GM12872 (cell line): ENCODE measurements at regions not wholly inside any gene's neighbourhood (a gene's known extent, or its start where the extent isn't known, plus 50 kb on each side); places are given as distances from the start of the nearest gene placed in this dataset.

Experiments used
- TF ChIP-seq, protein P1 (sequence below): IDR thresholded peaks from 3 replicates; pipeline ENCODE4 v1.5.1; 2011; ENCODE audit warnings: low read depth, mild to moderate bottlenecking, low read length, moderate library complexity; ENCODE audit not compliant: insufficient read depth

DNA sequence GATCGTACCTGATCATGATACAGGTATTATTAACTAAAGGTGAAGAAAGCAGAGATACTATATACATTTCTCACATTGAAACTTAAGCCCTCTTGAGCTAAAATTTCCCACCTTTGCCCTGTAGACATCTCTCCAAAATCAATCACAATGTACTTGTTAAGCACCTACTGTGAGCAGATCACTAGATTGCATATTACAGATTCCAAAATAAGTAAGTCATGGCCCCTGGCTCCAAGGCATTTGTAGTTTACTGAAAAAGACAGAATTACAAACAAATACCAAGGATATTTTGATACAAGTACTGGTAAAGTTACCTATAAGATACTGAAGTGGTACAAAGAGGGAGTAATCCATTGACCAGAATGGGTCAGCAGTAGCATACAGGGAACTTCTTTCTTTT lies 455.3 kb downstream of the STK39 start:
- TF ChIP-seq, protein P1, sequence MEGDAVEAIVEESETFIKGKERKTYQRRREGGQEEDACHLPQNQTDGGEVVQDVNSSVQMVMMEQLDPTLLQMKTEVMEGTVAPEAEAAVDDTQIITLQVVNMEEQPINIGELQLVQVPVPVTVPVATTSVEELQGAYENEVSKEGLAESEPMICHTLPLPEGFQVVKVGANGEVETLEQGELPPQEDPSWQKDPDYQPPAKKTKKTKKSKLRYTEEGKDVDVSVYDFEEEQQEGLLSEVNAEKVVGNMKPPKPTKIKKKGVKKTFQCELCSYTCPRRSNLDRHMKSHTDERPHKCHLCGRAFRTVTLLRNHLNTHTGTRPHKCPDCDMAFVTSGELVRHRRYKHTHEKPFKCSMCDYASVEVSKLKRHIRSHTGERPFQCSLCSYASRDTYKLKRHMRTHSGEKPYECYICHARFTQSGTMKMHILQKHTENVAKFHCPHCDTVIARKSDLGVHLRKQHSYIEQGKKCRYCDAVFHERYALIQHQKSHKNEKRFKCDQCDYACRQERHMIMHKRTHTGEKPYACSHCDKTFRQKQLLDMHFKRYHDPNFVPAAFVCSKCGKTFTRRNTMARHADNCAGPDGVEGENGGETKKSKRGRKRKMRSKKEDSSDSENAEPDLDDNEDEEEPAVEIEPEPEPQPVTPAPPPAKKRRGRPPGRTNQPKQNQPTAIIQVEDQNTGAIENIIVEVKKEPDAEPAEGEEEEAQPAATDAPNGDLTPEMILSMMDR, result no peak

GRCh38 chr2:167790781-167791450 lies 456.5 kb downstream of the STK39 start:
- TF ChIP-seq, protein P1, result no peak

DNA sequence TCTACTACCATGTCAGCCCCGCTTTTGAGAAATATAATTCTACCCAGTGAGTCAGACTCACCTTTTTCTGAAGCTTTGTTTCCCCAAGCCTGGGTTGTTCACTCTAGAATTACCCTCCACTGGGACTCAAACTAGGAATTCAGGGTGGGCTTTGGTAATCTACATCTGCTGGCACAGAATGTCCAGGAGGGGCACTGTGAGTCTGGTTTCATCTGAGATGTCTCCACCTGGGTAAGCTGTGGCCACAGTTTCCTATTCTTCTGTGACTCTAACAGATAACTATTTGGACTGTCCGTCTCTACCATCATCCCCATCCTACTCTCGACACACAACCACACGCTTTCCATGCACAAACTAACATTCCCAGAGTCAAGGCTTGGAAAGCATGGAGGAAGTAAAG lies 457.2 kb downstream of the STK39 start:
- TF ChIP-seq, protein P1, result no peak

- TF ChIP-seq, protein P1, result no peak
Observed at GRCh38 chr2:167787562-167787961, 459.8 kb downstream of the STK39 start.

DNA sequence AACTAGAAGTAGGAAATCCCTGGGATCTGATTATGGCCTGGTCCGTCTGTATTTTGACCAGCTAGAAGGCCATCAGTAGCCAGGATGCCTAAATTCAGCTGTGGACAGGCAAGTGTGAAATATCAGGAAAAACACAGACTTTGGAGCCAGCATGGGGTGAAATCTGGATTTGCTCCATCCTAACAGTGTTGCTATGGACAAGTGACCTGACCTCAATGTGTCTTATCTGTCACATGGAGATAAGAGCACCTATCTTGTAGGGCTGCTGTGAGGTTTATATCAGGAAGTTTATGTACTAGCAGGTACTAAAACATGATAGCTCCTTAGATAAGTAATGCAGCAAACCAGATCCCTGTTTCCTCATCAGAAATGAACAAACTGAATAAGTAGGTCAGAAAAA lies 460.4 kb downstream of the STK39 start:
- TF ChIP-seq, protein P1, result no peak

GRCh38 chr2:167785606-167786216 lies 461.7 kb downstream of the STK39 start:
- TF ChIP-seq, protein P1, result no peak

DNA sequence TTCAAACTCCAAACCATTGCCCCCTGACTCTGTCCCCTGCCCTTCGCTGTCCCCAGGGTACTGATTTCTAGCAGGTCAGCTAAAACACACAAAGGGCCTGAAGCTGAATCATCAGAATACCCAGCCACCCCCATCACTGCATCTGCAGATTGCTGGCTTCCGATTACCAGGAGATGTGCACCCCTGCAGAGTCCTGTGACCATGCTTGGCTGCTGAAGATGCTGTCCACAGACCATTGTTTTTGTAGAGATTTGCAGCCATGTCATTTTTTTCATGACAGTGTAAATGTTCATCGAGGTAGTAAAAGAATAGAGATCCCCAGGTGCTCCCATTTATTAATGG lies 463.3 kb downstream of the STK39 start:
- TF ChIP-seq, protein P1, result no peak
